ENCODE measurements at regions not wholly inside any gene's neighbourhood (a gene's known extent, or its start where the extent isn't known, plus 50 kb on each side); places are given as distances from the start of the nearest gene placed in this dataset.

DNA sequence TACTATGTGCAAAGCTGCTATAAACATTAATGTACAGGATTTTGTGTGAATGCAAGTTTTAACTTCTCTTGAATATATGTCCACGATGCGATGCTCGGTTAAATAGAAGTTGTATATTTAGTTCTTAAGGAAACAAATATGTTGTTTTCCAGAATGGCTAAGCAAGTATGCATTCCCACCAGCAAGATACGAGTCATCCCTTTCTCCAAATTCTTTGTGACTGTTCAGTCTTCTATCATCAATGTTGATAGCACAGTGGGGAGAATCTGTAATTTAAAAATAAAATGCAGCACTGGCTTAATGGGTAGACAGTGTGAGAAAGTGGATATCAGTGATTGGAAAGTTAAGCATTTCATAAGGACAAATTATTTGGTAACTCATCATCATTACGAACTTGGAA lies 1340.8 kb downstream of the PCDH9 start (continued):
- TF ChIP-seq JUND (IDR thresholded peaks at IDR 0.05) (no peak), HNF4G (IDR thresholded peaks at IDR 0.05) (no peak), SP1 (IDR thresholded peaks at IDR 0.05) (no peak), YY1 (IDR thresholded peaks at IDR 0.05) (no peak)

DNA sequence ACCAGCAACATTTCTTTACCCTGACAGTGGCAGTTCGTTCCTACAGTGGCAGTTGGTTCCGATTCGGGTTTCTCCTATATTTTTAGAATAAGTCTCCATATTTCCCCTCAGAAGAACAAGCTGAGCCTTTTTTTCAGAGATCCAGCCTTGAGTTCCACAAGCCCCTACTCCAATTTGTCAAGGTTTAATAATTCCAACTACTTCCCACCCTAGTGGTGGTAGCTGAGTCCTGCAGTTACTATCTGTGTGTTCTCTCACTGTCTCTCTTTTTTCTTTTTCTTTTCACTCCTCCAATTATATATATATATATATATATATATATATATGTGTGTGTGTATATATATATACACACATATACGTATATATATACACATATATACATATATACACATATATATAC lies 1347.3 kb downstream of the PCDH9 start:
- no peaks in the 10 kb centered on the region for H3K36me3 ChIP-seq (ENCODE audit: control insufficient read depth in 4 of 4, insufficient read depth in 3 of 4, low read depth in 1 of 4, low read length in 3 of 4)
- DNase-seq (ENCODE audit: low spot score) = no peak

DNA sequence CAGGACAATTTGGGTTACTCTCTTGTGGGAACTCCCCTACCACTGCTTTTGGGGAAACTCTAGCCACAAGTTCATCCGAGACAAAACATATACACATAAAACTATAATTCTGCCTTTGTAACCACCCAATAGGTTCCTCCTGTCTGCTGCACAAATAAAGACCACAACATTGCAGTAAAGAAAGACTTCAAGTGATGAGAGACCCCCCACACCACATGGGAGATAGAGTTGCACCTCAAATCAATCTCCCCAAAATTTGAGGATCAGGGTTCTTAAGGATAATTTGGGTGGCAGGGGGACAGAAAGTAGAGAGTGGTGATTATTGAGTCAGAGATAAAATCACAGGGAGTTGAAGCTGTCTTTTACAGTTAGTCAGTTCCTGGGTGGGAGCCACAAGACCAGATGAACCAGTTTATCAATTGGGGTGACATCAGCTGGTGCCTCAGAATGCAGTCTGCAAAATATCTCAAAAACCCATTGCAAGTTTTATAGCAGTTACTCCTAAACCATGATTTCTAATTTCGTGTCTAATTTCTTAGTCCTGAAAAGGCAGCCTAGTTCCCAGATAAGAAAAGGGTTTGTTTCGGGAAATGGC lies 1348.5 kb downstream of the PCDH9 start:
- H3K27ac ChIP-seq (ENCODE audit: low read depth in 1 of 2, low read length in 2 of 2) = no peak overlapping the region
- H3K27me3 ChIP-seq (ENCODE audit: control insufficient read depth in 4 of 4, insufficient read depth in 4 of 4, low read length in 3 of 4) = no peaks in the 10 kb centered on the region
- no peak for DNase-seq (ENCODE audit: low spot score)
- H3K36me3 ChIP-seq (ENCODE audit: control insufficient read depth in 4 of 4, insufficient read depth in 3 of 4, low read depth in 1 of 4, low read length in 3 of 4) = no peaks in the 10 kb centered on the region
- no peak for TF ChIP-seq FOXA2 (IDR thresholded peaks at IDR 0.05)
- no peak for TF ChIP-seq NR2F2 (IDR thresholded peaks at IDR 0.05)
- no peak for TF ChIP-seq FOXA1 (IDR thresholded peaks at IDR 0.05)
- TF ChIP-seq, protein P1, sequence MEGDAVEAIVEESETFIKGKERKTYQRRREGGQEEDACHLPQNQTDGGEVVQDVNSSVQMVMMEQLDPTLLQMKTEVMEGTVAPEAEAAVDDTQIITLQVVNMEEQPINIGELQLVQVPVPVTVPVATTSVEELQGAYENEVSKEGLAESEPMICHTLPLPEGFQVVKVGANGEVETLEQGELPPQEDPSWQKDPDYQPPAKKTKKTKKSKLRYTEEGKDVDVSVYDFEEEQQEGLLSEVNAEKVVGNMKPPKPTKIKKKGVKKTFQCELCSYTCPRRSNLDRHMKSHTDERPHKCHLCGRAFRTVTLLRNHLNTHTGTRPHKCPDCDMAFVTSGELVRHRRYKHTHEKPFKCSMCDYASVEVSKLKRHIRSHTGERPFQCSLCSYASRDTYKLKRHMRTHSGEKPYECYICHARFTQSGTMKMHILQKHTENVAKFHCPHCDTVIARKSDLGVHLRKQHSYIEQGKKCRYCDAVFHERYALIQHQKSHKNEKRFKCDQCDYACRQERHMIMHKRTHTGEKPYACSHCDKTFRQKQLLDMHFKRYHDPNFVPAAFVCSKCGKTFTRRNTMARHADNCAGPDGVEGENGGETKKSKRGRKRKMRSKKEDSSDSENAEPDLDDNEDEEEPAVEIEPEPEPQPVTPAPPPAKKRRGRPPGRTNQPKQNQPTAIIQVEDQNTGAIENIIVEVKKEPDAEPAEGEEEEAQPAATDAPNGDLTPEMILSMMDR (IDR thresholded peaks at IDR 0.05; ENCODE audit: low read depth, low read length, missing input control) = no peak
- TF ChIP-seq YY1 (IDR thresholded peaks at IDR 0.05) = no peak
- no peak for TF ChIP-seq TAF1 (conservative IDR thresholded peaks at IDR 0.05)
- no peak for TF ChIP-seq HNF4A (conservative IDR thresholded peaks at IDR 0.05)
- no peak for TF ChIP-seq SP1 (IDR thresholded peaks at IDR 0.05)
- TF ChIP-seq RXRA (IDR thresholded peaks at IDR 0.05) = no peak
- TF ChIP-seq, protein P2, sequence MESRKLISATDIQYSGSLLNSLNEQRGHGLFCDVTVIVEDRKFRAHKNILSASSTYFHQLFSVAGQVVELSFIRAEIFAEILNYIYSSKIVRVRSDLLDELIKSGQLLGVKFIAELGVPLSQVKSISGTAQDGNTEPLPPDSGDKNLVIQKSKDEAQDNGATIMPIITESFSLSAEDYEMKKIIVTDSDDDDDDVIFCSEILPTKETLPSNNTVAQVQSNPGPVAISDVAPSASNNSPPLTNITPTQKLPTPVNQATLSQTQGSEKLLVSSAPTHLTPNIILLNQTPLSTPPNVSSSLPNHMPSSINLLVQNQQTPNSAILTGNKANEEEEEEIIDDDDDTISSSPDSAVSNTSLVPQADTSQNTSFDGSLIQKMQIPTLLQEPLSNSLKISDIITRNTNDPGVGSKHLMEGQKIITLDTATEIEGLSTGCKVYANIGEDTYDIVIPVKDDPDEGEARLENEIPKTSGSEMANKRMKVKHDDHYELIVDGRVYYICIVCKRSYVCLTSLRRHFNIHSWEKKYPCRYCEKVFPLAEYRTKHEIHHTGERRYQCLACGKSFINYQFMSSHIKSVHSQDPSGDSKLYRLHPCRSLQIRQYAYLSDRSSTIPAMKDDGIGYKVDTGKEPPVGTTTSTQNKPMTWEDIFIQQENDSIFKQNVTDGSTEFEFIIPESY (IDR thresholded peaks at IDR 0.05) = no peak
- TF ChIP-seq, protein P3, sequence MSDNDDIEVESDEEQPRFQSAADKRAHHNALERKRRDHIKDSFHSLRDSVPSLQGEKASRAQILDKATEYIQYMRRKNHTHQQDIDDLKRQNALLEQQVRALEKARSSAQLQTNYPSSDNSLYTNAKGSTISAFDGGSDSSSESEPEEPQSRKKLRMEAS (IDR thresholded peaks at IDR 0.05) = no peak
- TF ChIP-seq, protein P4, sequence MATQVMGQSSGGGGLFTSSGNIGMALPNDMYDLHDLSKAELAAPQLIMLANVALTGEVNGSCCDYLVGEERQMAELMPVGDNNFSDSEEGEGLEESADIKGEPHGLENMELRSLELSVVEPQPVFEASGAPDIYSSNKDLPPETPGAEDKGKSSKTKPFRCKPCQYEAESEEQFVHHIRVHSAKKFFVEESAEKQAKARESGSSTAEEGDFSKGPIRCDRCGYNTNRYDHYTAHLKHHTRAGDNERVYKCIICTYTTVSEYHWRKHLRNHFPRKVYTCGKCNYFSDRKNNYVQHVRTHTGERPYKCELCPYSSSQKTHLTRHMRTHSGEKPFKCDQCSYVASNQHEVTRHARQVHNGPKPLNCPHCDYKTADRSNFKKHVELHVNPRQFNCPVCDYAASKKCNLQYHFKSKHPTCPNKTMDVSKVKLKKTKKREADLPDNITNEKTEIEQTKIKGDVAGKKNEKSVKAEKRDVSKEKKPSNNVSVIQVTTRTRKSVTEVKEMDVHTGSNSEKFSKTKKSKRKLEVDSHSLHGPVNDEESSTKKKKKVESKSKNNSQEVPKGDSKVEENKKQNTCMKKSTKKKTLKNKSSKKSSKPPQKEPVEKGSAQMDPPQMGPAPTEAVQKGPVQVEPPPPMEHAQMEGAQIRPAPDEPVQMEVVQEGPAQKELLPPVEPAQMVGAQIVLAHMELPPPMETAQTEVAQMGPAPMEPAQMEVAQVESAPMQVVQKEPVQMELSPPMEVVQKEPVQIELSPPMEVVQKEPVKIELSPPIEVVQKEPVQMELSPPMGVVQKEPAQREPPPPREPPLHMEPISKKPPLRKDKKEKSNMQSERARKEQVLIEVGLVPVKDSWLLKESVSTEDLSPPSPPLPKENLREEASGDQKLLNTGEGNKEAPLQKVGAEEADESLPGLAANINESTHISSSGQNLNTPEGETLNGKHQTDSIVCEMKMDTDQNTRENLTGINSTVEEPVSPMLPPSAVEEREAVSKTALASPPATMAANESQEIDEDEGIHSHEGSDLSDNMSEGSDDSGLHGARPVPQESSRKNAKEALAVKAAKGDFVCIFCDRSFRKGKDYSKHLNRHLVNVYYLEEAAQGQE (IDR thresholded peaks at IDR 0.05) = no peak
- no peak for TF ChIP-seq RAD21 (IDR thresholded peaks at IDR 0.05)
- no peak for TF ChIP-seq GABPA (IDR thresholded peaks at IDR 0.05 in 1 of 2, conservative IDR thresholded peaks at IDR 0.05 in 1 of 2)
- no peak for TF ChIP-seq JUND (IDR thresholded peaks at IDR 0.05)
- TF ChIP-seq, protein P5, sequence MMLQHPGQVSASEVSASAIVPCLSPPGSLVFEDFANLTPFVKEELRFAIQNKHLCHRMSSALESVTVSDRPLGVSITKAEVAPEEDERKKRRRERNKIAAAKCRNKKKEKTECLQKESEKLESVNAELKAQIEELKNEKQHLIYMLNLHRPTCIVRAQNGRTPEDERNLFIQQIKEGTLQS (IDR thresholded peaks at IDR 0.05) = no peak
- no peak overlapping the region for H3K9ac ChIP-seq (ENCODE audit: low read depth in 1 of 2, low read length in 2 of 2)
- 72% methylated on average over 3 of the region's 3 CpGs for WGBS
- no peaks in the 10 kb centered on the region for H3K4me1 ChIP-seq (ENCODE audit: control insufficient read depth in 4 of 4, insufficient read depth in 4 of 4, low read length in 3 of 4)
- H3K9me3 ChIP-seq (ENCODE audit: control insufficient read depth in 4 of 4, low read length in 3 of 4) = peaks cover 0 to 5% (median 0%) of the 10 kb centered on the region in 4 donors
- no peak overlapping the region for H3K4me3 ChIP-seq (ENCODE audit: low read depth in 1 of 3, low read length in 3 of 3)

More for the DNA sequence above, 1347.3 kb downstream of the PCDH9 start:
- 84% methylated on average over 4 of the region's 4 CpGs for WGBS
- H3K9me3 ChIP-seq (ENCODE audit: control insufficient read depth in 4 of 4, low read length in 3 of 4) = peaks cover 0 to 5% (median 0%) of the 10 kb centered on the region in 4 donors
- no peaks in the 10 kb centered on the region for H3K27me3 ChIP-seq (ENCODE audit: control insufficient read depth in 4 of 4, insufficient read depth in 4 of 4, low read length in 3 of 4)
- no peak overlapping the region for H3K9ac ChIP-seq (ENCODE audit: low read depth in 1 of 2, low read length in 2 of 2)
- no peaks in the 10 kb centered on the region for H3K4me1 ChIP-seq (ENCODE audit: control insufficient read depth in 4 of 4, insufficient read depth in 4 of 4, low read length in 3 of 4)
- TF ChIP-seq HNF4G (IDR thresholded peaks at IDR 0.05) (no peak), HNF4A (conservative IDR thresholded peaks at IDR 0.05) (no peak), FOXA2 (IDR thresholded peaks at IDR 0.05) (no peak), FOXA1 (IDR thresholded peaks at IDR 0.05) (no peak), RAD21 (IDR thresholded peaks at IDR 0.05) (no peak)
- TF ChIP-seq, protein P2 (IDR thresholded peaks at IDR 0.05) = no peak
- H3K4me3 ChIP-seq (ENCODE audit: low read depth in 1 of 3, low read length in 3 of 3) = no peak overlapping the region
- H3K27ac ChIP-seq (ENCODE audit: low read depth in 1 of 2, low read length in 2 of 2) = no peak overlapping the region

Data from liver (tissue), 8 donors.